ENCODE measurements at regions not wholly inside any gene's neighbourhood (a gene's known extent, or its start where the extent isn't known, plus 50 kb on each side); places are given as distances from the start of the nearest gene placed in this dataset.
"Not testable (repeated sequence)": the region's sequence is repeated elsewhere in the genome, so short reads cannot be mapped to it uniquely, and the experiment has no call there.

DNA sequence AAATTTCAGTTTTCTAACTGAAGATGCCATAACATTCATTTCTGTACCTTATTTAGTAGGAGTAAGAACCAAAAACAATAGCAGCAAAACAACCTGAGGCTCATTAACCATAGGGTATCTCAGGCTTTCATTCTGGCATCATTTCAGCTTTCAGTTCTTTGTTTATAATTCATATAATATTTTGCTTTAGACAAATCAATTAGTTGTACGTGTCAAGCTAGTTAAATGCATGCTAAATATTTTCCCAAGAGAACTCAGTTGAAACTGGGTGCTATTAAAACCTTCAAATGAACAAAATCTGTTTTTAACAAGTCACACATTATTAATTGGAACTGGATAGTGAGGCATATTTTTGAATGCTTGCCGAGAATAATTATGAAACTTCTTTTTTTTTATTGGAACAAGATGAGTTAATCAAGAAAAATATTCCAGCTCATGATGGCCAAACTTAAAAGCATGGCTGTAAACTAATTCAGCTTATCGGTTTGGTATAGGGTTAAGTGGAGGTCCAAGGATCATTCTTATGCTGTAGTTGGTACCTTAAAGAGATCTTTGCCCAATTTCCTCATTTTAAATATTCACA is 442.7 kb downstream of the BTG1 start:
- no peak for DNase-seq (ENCODE audit: low read depth in 2 of 2, low spot score in 1 of 2)

DNA sequence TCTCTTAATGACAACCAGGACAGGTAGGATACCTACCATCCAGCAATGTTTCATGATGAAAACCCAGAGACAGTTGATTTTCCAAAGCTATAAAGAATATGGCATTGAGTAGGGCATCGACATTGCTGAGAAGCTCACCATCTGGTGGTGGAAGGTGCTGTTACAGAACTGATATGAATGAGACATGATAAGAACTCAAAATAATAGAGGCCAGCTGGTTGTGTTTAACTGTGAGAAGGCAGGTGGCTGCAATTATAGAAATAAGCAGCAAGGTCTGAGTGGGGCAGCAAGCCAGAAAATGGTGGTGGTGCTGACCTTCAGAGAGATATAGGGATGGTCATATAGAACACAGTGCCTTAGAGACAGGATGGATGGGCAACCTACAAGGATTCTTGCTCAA is 449.7 kb downstream of the BTG1 start:
- DNase-seq (ENCODE audit: low read depth in 2 of 2, low spot score in 1 of 2) = no peak

DNA sequence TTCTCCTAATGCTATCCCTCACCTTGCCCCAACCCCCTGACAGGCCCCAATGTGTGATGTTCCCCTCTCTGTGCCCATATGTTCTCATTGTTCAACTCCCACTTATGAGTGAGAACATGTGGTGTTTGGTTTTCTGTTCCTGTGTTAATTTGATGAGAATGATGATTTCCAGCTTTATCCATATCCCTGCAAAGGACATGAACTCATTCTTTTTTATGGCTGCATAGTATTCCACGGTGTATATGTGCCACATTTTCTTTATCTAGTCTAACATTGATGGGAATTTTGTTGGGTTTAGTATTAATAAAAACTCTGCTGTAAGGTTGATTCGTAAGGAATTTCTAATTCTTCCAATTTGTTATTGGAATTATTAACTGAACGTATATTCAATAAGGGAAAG is 450.2 kb downstream of the BTG1 start:
- DNase-seq (ENCODE audit: low read depth in 2 of 2, low spot score in 1 of 2) = not testable (repeated sequence)

DNA sequence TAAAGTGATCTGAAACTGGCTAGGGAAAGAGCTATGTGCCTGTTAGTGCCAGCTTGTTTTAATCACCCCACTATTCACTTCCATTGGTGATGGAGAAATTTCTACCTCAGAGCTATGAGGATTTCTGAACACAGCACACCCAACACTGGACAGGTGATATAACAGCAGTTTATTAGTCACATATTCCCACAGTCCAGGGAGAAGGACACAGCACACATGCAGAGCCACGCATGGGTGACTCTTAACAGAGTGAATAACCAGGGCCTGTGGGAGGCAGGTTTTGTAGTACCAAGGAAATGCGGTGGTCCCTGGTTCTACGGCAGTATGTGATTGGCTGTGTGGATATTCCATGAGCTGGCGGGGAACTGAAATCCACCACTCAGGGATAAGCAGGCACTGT is 455.1 kb downstream of the BTG1 start:
- no peak for DNase-seq (ENCODE audit: low read depth in 2 of 2, low spot score in 1 of 2)

DNA sequence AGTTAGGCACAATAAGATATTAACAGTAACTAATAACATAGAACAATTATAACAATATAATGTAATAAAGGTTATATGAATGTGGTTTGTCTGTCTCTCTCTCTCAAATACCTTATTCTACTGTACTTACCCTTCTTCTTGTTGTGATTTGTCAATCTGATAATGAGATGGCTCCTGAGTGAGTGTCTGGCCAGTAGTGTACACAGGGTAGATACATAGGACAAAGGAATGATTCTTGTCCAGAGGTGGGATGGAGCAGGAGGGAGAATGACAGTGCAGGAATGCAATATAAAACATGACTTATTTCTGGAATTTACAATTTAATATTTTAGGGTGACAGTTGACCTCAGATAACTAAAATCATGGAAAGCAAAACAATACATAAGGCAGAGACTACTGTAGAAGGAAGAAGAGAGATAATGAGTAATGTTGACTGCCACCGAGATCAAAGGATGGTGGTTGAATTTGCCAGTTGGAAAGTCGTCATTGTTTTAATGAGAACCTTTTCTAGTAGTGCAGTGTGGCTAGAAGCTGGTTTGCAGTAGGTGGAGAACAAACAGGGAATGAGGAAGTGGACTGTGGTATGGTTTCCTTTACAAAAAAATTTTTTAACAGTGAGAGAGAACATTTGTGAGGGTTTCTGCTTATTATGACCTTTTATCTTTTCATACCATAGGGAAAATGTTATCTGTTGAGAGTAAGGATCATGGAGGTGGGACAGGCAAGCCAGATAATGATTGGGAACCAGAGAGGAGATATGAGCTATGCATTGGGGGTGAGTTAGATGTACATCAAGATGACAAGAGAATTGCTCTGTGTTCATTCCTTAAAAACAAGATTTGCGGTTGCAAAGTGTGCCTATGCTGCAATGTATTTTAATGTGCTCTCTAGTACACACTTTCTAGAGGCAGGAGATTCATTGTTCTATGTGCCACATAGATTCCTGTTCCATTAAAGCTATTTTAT is 458.3 kb downstream of the BTG1 start:
- no peak for DNase-seq (ENCODE audit: low read depth in 2 of 2, low spot score in 1 of 2)

DNA sequence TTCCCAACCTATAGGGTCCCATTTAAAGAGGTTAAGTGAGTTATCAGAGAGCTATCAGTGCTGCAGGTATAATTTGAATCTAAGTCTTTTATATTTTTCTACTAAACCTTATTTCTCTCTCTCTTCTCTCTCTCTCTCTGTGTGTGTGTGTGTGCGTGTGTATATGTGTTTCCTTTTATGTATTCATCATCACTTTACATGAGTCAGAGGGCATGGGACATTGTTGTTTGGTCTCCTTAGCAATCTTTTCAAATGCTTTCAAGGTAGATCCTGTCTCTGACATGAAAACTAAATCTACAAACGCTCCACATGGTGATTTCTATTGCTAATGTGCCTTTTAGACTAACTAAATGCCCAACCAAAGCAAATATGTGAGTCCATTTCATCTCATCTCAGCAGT is 459.7 kb downstream of the BTG1 start:
- DNase-seq (ENCODE audit: low read depth in 2 of 2, low spot score in 1 of 2) = no peak

DNA sequence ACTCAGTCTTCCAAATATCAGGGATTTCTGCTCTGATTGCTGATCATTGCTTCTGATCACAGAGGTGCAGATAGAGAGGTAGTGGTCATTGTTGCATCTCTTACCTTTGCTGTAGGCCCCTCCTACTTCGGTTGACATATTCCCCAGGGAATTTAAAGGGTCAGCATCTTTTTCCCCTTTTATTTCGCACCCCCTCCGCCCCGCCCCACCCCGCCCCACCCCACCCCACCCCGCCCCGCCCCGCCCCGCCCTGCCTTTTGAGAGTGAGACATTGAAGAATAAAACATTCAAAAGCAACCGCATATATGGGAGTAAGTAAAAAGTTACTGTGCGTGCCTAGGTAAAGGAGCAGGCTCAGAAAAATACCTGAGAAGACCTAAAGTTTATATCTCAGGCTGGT is 463.9 kb downstream of the BTG1 start:
- DNase-seq (ENCODE audit: low read depth in 2 of 2, low spot score in 1 of 2) = no peak

DNA sequence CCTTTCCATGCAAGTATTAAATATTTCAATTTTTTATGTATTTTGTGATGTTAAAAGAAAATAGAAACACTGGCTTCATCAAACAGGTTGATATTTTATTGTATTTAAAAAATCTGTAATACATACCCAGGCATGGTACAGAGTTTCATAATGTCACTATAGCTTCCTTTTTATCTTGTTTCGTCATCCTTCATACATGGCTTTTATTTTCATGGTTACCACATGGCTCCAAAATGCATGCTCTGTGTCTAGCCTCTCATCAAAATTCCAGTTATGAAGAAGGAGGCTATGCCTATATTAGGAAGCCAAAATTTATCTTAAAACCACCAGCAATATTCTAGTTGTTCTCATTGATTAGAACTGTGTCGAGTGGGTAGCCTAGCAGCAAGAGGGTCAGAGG is 464.8 kb downstream of the BTG1 start:
- DNase-seq (ENCODE audit: low read depth in 2 of 2, low spot score in 1 of 2) = no peak

DNA sequence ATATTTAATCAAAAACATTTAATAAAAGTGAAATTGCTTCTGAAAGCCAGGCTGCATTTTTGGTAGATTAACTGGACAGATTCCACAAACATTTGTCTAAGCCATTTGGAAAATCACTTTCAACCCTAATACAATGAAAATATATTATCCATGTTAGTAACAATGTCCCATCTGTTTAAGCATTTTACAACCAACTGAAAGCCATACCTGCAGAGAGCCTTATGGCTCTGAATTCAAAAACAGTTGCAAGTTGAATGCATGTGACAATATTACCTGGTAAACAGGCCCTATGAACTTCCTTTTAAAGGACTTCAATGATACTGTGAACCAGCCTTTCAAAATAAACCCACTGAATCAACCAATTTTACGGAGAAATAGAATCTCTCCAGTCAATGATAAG is 468.1 kb downstream of the BTG1 start:
- DNase-seq (ENCODE audit: low read depth in 2 of 2, low spot score in 1 of 2) = no peak

DNA sequence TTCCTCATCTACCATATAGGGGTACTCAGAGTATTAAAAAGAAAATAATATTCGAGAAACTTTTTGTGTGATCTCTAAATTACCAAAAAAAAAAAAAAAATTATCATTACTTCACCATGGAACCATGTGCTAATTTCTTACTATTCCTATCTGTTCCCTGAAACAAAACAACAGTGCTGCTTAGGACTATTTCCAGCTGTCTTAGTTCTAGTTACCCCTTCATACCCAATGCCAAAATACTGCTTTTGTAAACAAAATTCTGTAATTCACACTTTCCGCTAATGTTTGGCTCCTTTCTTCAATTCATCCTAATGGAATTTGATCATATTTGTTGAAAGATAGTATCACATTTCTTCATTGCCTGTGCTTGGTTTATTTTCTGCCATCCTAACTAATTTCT is 470.2 kb downstream of the BTG1 start:
- DNase-seq (ENCODE audit: low read depth in 2 of 2, low spot score in 1 of 2) = no peak

DNA sequence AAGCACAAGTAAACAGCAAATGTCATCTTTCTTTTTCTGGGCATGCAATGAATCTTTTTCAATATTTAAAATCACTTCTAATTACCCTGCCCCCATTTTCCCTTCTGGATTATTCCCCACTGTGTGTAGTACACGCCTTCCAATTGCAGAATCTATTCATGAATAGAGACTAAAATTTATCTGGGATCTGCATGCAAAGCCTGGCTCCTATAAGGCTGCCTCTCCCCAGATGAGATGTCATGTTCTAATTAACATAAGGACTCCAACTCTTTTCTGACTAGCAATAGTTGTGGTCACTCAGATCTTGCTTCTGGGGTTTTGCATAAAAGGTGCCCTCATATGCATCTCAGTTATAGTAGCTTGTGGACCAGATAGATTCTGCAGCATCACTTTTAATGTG is 473.5 kb downstream of the BTG1 start:
- DNase-seq (ENCODE audit: low read depth in 2 of 2, low spot score in 1 of 2) = no peak

DNA sequence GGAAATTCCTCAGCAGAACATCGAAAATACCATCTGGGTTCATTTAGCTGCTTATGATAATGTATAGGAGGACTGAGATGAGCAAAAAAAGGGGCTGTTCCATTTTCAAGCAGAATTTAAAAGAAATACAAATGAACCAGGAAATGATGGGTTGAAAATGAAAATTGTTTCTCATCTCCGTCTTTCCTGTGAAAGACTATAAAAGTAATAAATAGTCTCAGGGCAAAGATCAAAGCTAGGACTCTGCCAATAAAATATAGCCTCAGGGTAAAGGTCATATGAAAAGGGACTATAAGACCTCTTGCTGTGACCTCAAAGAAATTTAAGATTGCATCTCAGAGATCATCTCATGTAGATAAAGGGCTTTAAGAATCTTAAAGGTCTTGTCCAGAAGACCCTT is 478.0 kb downstream of the BTG1 start:
- DNase-seq (ENCODE audit: low read depth in 2 of 2, low spot score in 1 of 2) = no peak

DNA sequence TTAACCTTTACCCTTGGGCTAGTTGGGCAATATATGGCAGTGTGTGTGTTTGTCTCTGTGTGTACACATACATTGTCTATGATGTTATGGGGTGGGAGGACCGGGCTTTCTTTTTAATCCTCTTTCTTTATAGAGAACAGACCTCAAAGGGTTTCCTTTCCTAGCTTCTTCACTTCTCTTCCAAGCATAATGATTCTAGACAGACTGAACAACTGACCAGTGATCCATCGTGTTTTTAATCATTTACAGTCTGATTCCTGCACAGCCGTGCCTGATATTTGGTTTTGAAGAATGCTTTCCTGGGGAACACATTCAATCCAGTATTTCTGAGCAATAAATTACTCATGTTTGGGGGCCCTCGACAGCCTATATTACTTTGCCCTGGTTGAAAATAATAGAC is 481.1 kb upstream of the DCN start:
- no peak for DNase-seq (ENCODE audit: low read depth in 2 of 2, low spot score in 1 of 2)

DNA sequence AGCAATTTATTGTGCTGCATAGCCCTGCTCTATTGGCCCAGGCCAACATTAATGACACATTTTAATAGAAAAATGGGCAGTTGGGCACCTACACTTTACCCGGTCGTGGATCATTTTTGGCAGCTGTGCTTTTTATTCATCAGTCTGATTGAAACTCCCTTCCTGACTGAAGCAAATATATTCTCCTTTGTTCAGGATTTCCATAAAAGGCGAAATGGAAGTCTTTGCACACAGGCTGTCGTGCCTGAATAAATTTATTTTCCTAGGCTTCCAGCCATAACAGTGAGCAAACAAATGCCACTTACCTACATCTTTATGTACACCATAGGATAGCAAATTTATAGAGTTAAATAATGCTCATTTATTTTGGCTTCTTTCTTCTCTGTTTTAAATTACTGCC is 480.7 kb upstream of the DCN start:
- no peak for DNase-seq (ENCODE audit: low read depth in 2 of 2, low spot score in 1 of 2)

DNA sequence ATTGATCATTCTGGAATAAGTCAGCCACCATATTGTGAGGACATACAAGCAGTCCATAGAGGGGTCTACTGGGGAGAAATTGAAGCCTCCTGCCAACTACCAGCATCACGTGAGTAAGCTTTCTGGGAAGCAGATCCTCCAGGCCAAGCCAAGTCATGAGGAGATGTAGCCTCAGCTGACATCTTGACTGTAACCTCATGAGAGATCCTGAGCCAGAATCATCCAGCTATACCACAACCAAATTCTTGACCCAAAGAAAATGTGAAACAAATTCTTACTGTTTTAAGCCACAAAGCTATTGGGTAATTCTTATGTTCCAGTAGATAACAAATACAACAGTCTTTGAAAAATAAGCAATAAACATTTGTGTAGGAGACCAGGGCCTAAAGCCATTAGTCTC is 479.4 kb upstream of the DCN start:
- no peak for DNase-seq (ENCODE audit: low read depth in 2 of 2, low spot score in 1 of 2)

DNA sequence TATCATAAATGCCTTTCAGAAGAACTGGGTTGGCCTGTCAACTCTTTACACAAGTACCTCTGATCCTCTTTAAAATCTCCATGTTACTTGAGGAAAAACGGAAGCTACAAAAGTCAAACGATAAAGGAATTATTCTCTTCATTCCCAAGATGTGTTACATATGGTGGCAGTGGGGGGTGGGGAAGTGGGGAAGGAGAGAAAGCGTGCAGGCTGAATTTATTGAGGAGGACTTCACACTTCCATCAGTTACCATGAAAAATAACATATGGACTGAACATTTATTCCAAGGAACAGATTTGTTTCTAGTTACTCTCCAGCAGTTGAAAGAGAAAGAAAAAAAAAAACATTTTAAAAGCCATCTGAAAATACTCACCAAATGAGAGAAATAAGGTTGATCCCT is 474.4 kb upstream of the DCN start:
- no peak for DNase-seq (ENCODE audit: low read depth in 2 of 2, low spot score in 1 of 2)

DNA sequence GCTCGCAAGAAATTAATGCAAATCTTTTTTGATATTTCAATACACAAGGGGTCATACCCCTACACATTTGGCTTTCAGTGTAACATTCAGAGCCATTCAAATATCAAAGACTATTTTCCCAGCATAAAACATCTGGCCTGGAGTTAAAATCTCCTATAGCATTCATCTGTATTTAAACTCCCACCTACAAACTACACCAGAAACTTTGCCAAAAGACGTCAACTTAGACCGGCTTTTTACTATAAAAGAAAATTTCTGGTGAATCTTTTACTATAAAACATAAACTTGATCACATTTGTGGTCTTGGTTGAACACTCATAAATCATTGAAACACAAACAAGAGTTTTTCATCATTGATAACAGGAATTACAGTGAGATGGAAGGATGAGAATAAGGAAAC is 473.3 kb upstream of the DCN start:
- no peak for DNase-seq (ENCODE audit: low read depth in 2 of 2, low spot score in 1 of 2)

DNA sequence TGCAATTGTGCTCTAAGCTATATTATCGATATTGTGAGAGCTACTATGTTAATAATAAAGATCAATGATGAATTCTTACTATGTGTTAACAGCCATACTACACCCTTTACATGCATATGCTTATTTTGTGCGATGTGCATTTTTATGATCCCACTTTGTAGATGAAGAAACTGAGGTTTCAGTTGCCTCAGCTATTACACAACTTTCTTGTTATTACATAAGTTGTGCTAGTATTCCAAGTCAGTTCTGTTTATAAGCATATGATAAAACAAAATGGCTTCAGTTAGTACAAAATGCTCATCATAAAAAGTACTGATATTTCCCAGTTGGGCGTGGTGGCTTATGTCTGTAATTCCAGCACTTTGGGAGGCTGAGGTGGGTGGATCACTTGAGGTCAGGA is 471.5 kb upstream of the DCN start:
- DNase-seq (ENCODE audit: low read depth in 2 of 2, low spot score in 1 of 2) = no peak

DNA sequence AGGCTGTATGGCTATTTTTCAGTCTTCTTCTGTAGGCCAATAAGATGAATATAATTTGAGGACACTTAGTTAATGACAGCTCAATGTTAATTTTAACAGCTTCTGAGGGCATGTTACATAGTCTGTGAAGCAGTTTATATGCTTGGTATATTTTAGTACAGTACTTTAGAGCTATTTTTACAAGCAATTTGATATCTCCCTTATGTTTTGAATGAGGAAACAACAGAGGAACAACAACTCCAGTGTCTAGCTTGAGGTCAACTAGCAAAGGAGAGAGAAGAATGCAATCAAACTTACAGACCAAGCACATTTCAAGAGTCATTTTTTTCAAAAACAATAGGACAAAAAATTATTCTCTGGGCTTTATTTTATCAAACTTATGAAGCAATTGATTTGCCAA is 469.1 kb upstream of the DCN start:
- no peak for DNase-seq (ENCODE audit: low read depth in 2 of 2, low spot score in 1 of 2)

DNA sequence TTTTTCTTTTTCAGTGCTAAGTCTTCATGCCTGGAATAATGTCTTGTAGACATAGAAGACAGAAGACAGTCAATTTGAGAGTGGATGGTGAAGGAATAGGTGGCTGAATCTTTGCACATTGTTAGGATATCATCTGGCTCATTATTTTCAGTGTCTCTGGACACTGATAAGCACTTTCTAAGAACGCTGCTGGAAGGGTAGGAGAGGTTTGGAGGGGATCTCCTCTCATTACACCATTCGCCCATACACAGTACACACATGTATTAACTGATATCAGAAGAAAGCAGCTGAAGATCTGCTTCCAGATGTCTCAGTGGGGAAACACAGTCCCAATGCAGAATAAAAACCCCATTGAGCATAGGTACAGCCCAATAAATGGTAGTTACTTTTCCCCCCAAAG is 461.1 kb upstream of the DCN start:
- no peak for DNase-seq (ENCODE audit: low read depth in 2 of 2, low spot score in 1 of 2)

DNA sequence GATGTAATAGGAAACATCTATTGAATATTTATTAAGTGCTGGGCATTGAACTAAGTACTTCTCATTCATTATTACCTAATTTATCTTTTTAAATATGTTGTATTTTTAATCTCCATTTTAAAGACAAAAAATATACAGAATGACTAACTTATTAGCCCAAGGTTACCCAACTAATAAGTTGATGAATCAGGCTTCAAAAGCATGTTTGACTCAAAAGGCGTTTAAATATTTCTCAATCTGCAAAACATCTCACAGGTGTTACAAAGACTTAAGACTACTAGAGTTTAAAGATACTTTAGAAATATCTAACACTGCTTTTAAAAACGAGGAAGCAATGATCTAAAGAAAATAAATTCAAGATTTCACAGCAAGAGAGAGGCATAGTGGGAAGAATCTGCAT is 457.4 kb upstream of the DCN start:
- DNase-seq (ENCODE audit: low read depth in 2 of 2, low spot score in 1 of 2) = no peak

DNA sequence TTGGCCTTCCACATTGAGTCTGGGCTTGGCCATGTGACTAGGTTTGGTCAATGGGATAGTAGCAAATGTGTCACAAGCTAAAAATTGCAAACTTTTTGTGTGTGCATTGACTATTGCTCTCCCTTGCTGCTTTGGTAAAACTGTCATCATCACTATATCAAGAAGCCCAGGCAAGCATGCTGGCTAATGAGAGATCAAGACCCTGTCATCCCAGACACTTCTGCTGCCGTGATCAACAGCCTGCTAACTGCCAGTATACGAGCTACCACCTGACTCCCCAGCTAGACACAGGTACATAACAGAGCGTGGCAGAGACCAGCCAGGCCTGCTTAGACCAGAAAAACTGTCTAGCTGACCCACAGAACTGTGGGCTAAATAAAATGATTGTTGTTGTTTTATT is 456.7 kb upstream of the DCN start:
- DNase-seq (ENCODE audit: low read depth in 2 of 2, low spot score in 1 of 2) = no peak
